ENCODE measurements at regions not wholly inside any gene's neighbourhood (a gene's known extent, or its start where the extent isn't known, plus 50 kb on each side); places are given as distances from the start of the nearest gene placed in this dataset.
"Not testable (repeated sequence)": the region's sequence is repeated elsewhere in the genome, so short reads cannot be mapped to it uniquely, and the experiment has no call there.

- Mint-ChIP-seq H3K36me3 (peaks cover 20% of the 10 kb centered on the region), H3K4me3 (no peak overlapping the region), H3K27ac (no peak overlapping the region), H3K4me1 (no peaks in the 10 kb centered on the region), H3K27me3 (ENCODE audit: low read depth in 2 of 2) (no peaks in the 10 kb centered on the region), H3K9me3 (peaks cover 22 to 29% of the 10 kb centered on the region in 2 donors)
- Histone ChIP-seq H3K4me1 (ENCODE audit: control insufficient read depth, insufficient read depth, low read length) (no peaks in the 10 kb centered on the region), H3K36me3 (ENCODE audit: control insufficient read depth, insufficient read depth, low read length) (no peaks in the 10 kb centered on the region), H3K27me3 (ENCODE audit: control insufficient read depth, insufficient read depth, low read length) (no peaks in the 10 kb centered on the region), H3K9me3 (ENCODE audit: control insufficient read depth, insufficient read depth, low read length) (no peaks in the 10 kb centered on the region), H3K27ac (ENCODE audit: low read length) (no peak overlapping the region), H3K4me3 (ENCODE audit: low read length) (no peak overlapping the region)
- TF ChIP-seq CTCF (IDR thresholded peaks at IDR 0.05): no peak
- ATAC-seq (no peak), DNase-seq (no peak)
- intact Hi-C loops (cut with micrococcal nuclease): no loop called here
- WGBS (ENCODE audit: insufficient coverage): 61% methylated on average over 4 of the region's 4 CpGs
Measured at GRCh38 chr7:119620769-119621168, 652.2 kb upstream of the KCND2 start.

- Mint-ChIP-seq H3K4me1 (no peaks in the 10 kb centered on the region), H3K27me3 (ENCODE audit: low read depth in 2 of 2) (no peaks in the 10 kb centered on the region), H3K4me3 (no peak overlapping the region), H3K9me3 (peaks cover 9 to 22% of the 10 kb centered on the region in 2 donors), H3K27ac (no peak overlapping the region), H3K36me3 (peaks cover 6% of the 10 kb centered on the region)
- no peak overlapping the region for H3K4me3 ChIP-seq (ENCODE audit: low read length)
- no peak overlapping the region for H3K27ac ChIP-seq (ENCODE audit: low read length)
- intact Hi-C loops (cut with micrococcal nuclease): no loop called here
- ATAC-seq (no peak), DNase-seq (no peak)
- TF ChIP-seq CTCF (IDR thresholded peaks at IDR 0.05): no peak
- no peaks in the 10 kb centered on the region for H3K27me3 ChIP-seq (ENCODE audit: control insufficient read depth, insufficient read depth, low read length)
- 69% methylated on average over 1 of the region's 1 CpG for WGBS (ENCODE audit: insufficient coverage)
- H3K36me3 ChIP-seq (ENCODE audit: control insufficient read depth, insufficient read depth, low read length): no peaks in the 10 kb centered on the region
- no peaks in the 10 kb centered on the region for H3K4me1 ChIP-seq (ENCODE audit: control insufficient read depth, insufficient read depth, low read length)
- no peaks in the 10 kb centered on the region for H3K9me3 ChIP-seq (ENCODE audit: control insufficient read depth, insufficient read depth, low read length)
Measured at GRCh38 chr7:119623427-119623826, 649.5 kb upstream of the KCND2 start.

GRCh38 chr7:119630406-119630969, 642.5 kb upstream of the KCND2 start:
- 58% methylated on average over 2 of the region's 2 CpGs for WGBS (ENCODE audit: insufficient coverage)
- Histone ChIP-seq H3K9me3 (ENCODE audit: control insufficient read depth, insufficient read depth, low read length) (no peaks in the 10 kb centered on the region), H3K27ac (ENCODE audit: low read length) (no peak overlapping the region), H3K36me3 (ENCODE audit: control insufficient read depth, insufficient read depth, low read length) (no peaks in the 10 kb centered on the region), H3K27me3 (ENCODE audit: control insufficient read depth, insufficient read depth, low read length) (no peaks in the 10 kb centered on the region), H3K4me1 (ENCODE audit: control insufficient read depth, insufficient read depth, low read length) (no peaks in the 10 kb centered on the region), H3K4me3 (ENCODE audit: low read length) (no peak overlapping the region)
- H3K4me1 Mint-ChIP-seq: no peaks in the 10 kb centered on the region
- no peak overlapping the region for H3K4me3 Mint-ChIP-seq
- no peak for DNase-seq
- peaks cover 7% of the 10 kb centered on the region for H3K36me3 Mint-ChIP-seq
- TF ChIP-seq CTCF (IDR thresholded peaks at IDR 0.05): no peak
- no peaks in the 10 kb centered on the region for H3K27me3 Mint-ChIP-seq (ENCODE audit: low read depth in 2 of 2)
- ATAC-seq: no peak
- H3K9me3 Mint-ChIP-seq: peaks cover 8 to 17% of the 10 kb centered on the region in 2 donors
- intact Hi-C loops (cut with micrococcal nuclease): no loop called here
- no peak overlapping the region for H3K27ac Mint-ChIP-seq

GRCh38 chr7:119633812-119634211, 639.2 kb upstream of the KCND2 start:
- H3K27ac ChIP-seq (ENCODE audit: low read length); DNase-seq; ATAC-seq; H3K36me3 ChIP-seq (ENCODE audit: control insufficient read depth, insufficient read depth, low read length); H3K4me3 Mint-ChIP-seq; H3K9me3 ChIP-seq (ENCODE audit: control insufficient read depth, insufficient read depth, low read length); H3K27ac Mint-ChIP-seq; intact Hi-C loops (cut with micrococcal nuclease); H3K4me1 ChIP-seq (ENCODE audit: control insufficient read depth, insufficient read depth, low read length); H3K4me1 Mint-ChIP-seq; H3K27me3 ChIP-seq (ENCODE audit: control insufficient read depth, insufficient read depth, low read length); H3K4me3 ChIP-seq (ENCODE audit: low read length); H3K27me3 Mint-ChIP-seq (ENCODE audit: low read depth in 2 of 2): not testable (repeated sequence)
- Mint-ChIP-seq H3K36me3 (peaks cover 36% of the 10 kb centered on the region), H3K9me3 (peaks cover 17 to 23% of the 10 kb centered on the region in 2 donors)
- WGBS (ENCODE audit: insufficient coverage): 94% methylated on average over 2 of the region's 2 CpGs

All from natural killer cell (primary cell).